BLaER1 treated with 17β-estradiol and CSF1 and Interleukin-3, amounts not matched to agents 10 nM and 100 nM (cell line): ENCODE measurements at regions not wholly inside any gene's neighbourhood (a gene's known extent, or its start where the extent isn't known, plus 50 kb on each side); places are given as distances from the start of the nearest gene placed in this dataset.

Source experiments
- H3K27ac ChIP-seq, 11 experiments: shearing (Covaris generic); formaldehyde crosslinking; 2 replicates each; pipeline ENCODE4 v1.8.1; 2022
- H3K27me3 ChIP-seq, 11 experiments: shearing (Covaris generic); formaldehyde crosslinking; 2 replicates each; pipeline ENCODE4 v1.8.1; 2022
- H3K36me3 ChIP-seq, 11 experiments: shearing (Covaris generic); formaldehyde crosslinking; 2 replicates each; pipeline ENCODE4 v1.8.1; 2022
- H3K4me1 ChIP-seq, 10 experiments: shearing (Covaris generic); formaldehyde crosslinking; 2 replicates each; pipeline ENCODE4 v1.8.1; 2022
- H3K4me2 ChIP-seq, 11 experiments: shearing (Covaris generic); formaldehyde crosslinking; 2 replicates each; pipeline ENCODE4 v1.8.1; 2022
- H3K4me3 ChIP-seq, 10 experiments: shearing (Covaris generic); formaldehyde crosslinking; 2 replicates each; pipeline ENCODE4 v1.8.1; 2022
- H3K9ac ChIP-seq, 11 experiments: shearing (Covaris generic); formaldehyde crosslinking; 2 replicates each; pipeline ENCODE4 v1.8.1; 2022
- H3K9me3 ChIP-seq, 11 experiments: shearing (Covaris generic); formaldehyde crosslinking; replicated peaks in 1 of 11; 2 replicates each; pipeline ENCODE4 v1.8.1; 2022
- H4K20me1 ChIP-seq, 11 experiments: shearing (Covaris generic); formaldehyde crosslinking; 2 replicates each; pipeline ENCODE4 v1.8.1; 2022
- Cebpa-rat ChIP-seq, 11 experiments: shearing (Covaris generic); IDR thresholded peaks; 2 replicates each; pipeline ENCODE4 v1.8.1; 2022

DNA sequence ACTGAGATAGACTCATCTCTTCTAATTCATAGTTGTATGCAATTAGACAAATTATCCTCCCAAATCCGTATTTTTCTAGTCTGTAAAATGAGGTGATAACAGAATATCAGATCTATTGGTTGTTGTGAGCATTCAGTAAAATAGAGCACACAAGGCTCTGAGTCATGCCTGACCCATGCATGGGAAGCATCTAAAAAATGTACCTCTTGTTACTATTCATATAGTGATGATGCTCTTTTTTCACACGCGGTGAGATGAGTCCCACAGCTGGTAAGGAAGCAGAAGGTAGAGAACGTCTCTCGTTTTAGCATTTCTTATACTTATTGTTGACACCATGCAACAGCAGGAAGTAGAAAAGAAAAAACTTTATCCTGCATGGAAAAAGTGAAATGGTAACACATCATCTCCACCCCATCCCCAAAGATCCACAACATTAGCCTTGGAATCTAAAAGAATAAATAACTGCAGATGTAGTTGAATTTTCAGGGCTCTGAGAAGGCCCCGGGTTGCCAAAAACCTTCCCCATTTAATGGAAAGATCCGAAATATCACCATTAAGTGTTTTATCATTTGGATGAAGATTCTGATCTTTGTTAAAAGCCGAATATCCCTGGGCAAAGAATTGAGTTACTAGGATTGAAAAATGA is 215.6 kb downstream of the TMEM114 start:
- H3K27ac ChIP-seq = no peak overlapping the region
- peaks cover 0 to 42% (median 7%) of the 10 kb centered on the region in 10 experiments; a peak in 12 of 20 replicates for H3K4me1 ChIP-seq
- peaks cover 0 to 22% (median 6%) of the 10 kb centered on the region in 11 experiments; a peak in 9 of 22 replicates for H3K9me3 ChIP-seq
- no peak for TF ChIP-seq Cebpa-rat (IDR thresholded peaks at IDR 0.05)
- no peaks in the 10 kb centered on the region for H3K36me3 ChIP-seq
- no peaks in the 10 kb centered on the region for H3K27me3 ChIP-seq
- H3K4me2 ChIP-seq = no peak overlapping the region
- H3K9ac ChIP-seq = no peak overlapping the region
- H4K20me1 ChIP-seq = no peaks in the 10 kb centered on the region
- no peak overlapping the region for H3K4me3 ChIP-seq

DNA sequence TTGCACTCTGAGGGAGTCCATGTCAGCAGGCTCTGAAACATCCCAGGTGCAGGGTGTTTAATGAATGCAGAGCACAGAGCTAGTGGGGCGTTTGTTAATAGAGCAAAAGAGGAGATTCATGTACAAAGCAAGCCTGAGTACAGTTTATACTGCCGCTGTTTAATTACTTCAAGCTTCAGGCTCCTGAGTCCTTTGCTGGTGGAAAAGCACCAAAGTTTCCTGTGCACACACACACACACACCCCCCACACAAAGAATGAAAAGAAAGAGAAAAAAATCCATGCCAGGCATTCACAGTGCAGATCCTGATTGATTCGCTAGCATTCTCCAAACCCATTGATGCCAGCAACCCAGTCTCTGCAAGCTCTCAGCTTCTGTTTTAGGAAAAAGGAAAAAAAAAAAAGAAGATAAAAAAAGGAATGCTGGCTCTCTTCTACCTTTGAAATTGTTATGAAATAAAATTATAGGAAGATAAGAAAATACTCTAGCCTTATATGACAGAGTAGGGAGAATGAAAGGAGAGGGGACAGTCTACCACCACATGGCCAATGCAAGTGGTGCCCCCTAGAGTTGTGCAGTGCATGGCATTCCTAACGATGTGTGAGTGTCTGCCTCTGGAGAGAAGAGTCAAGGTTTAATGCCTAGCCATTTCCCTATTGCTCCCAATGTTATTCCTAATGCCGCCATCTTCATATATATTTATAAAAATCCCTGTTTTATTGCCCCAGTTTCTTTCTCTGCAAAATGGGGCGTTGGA is 216.5 kb downstream of the TMEM114 start:
- Histone ChIP-seq H3K36me3 (no peaks in the 10 kb centered on the region), H3K9me3 (peaks cover 0 to 22% (median 6%) of the 10 kb centered on the region in 11 experiments; a peak in 9 of 22 replicates), H3K4me2 (no peak overlapping the region), H3K4me1 (peaks cover 0 to 34% (median under 1%) of the 10 kb centered on the region in 10 experiments; a peak in 9 of 20 replicates), H3K4me3 (no peak overlapping the region), H4K20me1 (no peaks in the 10 kb centered on the region), H3K27me3 (no peaks in the 10 kb centered on the region), H3K9ac (no peak overlapping the region), H3K27ac (no peak overlapping the region)
- no peak for TF ChIP-seq Cebpa-rat (IDR thresholded peaks at IDR 0.05)

DNA sequence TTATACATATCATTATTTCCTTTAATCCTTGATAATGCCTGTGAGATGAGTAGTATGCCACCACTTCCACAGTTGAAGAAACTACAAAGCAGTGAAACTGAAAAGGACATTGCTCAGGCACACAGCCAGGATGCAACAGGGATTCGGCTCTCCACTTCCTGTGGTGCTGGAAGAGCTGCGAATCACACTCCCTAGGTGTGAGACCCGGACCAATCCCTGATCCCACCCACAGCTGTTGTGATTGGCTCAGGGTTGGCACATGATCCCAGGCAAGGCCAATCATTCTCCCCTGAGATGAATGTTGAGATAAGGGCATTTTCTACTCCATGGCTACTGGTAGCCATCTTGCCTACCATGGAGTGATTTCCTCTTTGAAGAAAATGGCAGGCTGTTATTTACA is 218.2 kb downstream of the TMEM114 start:
- Histone ChIP-seq H3K9ac (no peak overlapping the region), H3K4me2 (no peak overlapping the region), H4K20me1 (no peaks in the 10 kb centered on the region), H3K4me1 (peaks cover 0 to 26% (median 0%) of the 10 kb centered on the region in 10 experiments; a peak in 6 of 20 replicates), H3K27me3 (no peaks in the 10 kb centered on the region), H3K9me3 (peaks cover 0 to 18% (median 6%) of the 10 kb centered on the region in 11 experiments; a peak in 7 of 22 replicates), H3K4me3 (no peak overlapping the region), H3K36me3 (no peaks in the 10 kb centered on the region), H3K27ac (no peak overlapping the region)
- no peak for TF ChIP-seq Cebpa-rat (IDR thresholded peaks at IDR 0.05)

DNA sequence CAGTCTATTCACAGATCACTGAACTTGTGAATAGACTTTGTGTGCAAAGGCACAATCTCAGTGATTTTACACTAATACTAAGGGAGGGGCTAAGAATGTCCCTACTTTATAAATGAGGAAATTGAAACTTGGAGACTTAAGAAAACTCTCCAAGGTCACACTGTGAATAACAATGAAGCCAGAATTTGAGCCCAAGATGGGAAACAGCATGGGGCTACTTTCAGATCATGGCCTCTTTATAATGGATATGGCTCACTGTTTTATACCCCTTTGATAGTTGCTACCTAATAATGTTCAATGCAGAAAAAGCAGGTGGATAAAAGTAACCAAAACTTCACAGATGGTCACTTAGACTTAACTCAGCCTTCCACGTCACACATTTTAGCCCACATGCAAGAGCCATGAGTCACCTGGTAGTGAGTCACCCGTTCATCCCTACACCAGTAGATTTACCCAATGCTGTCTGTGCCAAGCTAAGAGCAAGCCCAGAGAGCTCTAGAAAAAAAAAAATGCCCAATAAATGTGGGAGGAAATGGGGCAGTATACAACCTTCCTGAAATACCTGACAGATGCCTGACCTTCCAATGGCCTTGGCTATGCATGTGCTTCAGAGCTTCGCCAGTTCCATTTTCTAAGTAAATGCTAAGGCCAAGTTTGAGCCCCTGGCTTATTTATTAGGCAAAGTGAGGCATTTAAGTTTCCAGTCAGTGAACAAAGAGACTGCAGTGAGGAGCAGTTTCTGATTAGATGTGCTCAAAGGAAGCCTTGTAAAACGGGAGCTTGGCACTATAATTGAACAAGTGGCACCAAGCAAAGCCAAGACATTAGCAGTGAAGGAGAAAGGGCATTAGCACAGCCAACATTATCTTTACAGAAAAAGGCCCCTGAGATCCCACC is 219.7 kb downstream of the TMEM114 start:
- H3K4me2 ChIP-seq = peak overlapping the region in 2 of 11 experiments; percentile 38 to 48; a peak in 5 of 22 replicates

DNA sequence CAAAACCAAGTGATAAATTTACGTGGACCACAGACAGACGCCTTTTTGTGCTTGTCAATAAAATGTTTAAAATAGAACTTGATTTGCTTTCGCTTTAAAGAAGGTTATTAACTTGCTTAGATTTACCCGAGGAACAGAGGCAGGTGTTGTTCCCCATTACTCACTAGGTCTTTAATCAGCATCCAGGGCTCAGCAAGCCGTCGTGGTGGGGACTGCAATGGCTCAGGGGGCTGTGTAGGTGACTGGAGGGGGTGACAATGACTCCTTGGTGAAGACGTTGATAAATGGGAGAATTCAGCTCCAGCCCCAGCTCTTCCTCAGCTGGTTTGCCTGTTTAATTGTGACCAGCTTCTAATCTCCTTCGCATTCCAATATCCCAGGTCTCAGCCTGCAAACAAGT is 231.4 kb downstream of the TMEM114 start:
- H3K4me2 ChIP-seq = no peak overlapping the region
- no peak overlapping the region for H3K4me3 ChIP-seq
- no peaks in the 10 kb centered on the region for H4K20me1 ChIP-seq
- peaks cover 0 to 11% (median 7%) of the 10 kb centered on the region in 10 experiments; a peak in 13 of 20 replicates for H3K4me1 ChIP-seq
- H3K9ac ChIP-seq = no peak overlapping the region
- H3K27ac ChIP-seq = no peak overlapping the region
- no peaks in the 10 kb centered on the region for H3K27me3 ChIP-seq
- TF ChIP-seq Cebpa-rat (IDR thresholded peaks at IDR 0.05) = no peak
- H3K36me3 ChIP-seq = no peaks in the 10 kb centered on the region
- no peaks in the 10 kb centered on the region for H3K9me3 ChIP-seq

More for the DNA sequence above, 219.7 kb downstream of the TMEM114 start:
- peaks cover 0 to 18% (median 6%) of the 10 kb centered on the region in 11 experiments; a peak in 7 of 22 replicates for H3K9me3 ChIP-seq
- no peak for TF ChIP-seq Cebpa-rat (IDR thresholded peaks at IDR 0.05)
- peaks cover 0 to 12% (median 0%) of the 10 kb centered on the region in 10 experiments; a peak in 6 of 20 replicates for H3K4me1 ChIP-seq
- no peak overlapping the region for H3K4me3 ChIP-seq
- no peak overlapping the region for H3K27ac ChIP-seq
- no peaks in the 10 kb centered on the region for H3K27me3 ChIP-seq
- no peaks in the 10 kb centered on the region for H4K20me1 ChIP-seq
- no peak overlapping the region for H3K9ac ChIP-seq
- no peaks in the 10 kb centered on the region for H3K36me3 ChIP-seq

DNA sequence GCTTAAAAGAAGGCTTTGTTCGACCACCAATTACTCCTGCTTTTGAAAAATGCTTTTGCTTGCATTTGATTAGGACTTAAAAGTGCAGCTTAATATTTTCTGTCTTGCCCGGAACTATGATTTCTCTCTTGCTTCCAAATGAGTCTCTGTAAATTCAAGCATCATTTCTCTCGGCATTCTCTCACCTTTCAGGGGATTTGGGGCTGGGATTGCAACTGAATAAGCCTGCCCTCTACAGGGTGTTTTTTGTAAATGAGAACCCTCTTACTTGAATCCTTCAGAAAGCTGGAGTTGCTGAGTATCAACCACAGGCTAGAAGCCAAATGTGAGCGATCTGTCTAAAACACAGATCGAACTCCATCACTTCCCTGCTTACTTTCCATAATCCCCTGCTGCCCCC is 234.6 kb downstream of the TMEM114 start:
- Histone ChIP-seq H3K27ac (no peak overlapping the region), H4K20me1 (no peaks in the 10 kb centered on the region), H3K4me3 (no peak overlapping the region), H3K36me3 (no peaks in the 10 kb centered on the region), H3K9ac (no peak overlapping the region), H3K4me2 (no peak overlapping the region), H3K27me3 (no peaks in the 10 kb centered on the region), H3K9me3 (no peaks in the 10 kb centered on the region), H3K4me1 (no peaks in the 10 kb centered on the region)
- TF ChIP-seq Cebpa-rat (IDR thresholded peaks at IDR 0.05) = no peak

DNA sequence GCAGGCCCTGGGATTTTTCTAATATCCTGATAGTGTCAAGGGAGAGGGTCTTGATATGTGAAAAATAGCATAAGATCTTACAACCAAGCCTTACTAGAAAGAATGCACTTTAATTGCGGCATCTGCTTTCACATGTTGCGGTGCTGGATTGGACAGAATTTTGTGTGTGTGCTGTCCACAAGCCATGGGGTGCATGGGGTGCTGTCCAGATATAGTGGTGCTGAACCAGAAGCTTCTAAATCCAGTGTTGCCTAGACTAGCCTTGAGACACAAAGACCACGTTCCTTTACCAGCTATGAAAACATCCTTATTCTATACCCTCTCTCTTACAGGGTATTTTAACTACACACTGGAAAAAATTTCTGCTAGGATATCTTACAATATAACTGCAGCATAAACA is 244.0 kb downstream of the TMEM114 start:
- Histone ChIP-seq H3K4me3 (no peak overlapping the region), H3K36me3 (no peaks in the 10 kb centered on the region), H3K27me3 (no peaks in the 10 kb centered on the region), H3K9me3 (no peaks in the 10 kb centered on the region), H3K27ac (no peak overlapping the region), H3K9ac (no peak overlapping the region), H3K4me2 (no peak overlapping the region), H3K4me1 (no peaks in the 10 kb centered on the region), H4K20me1 (no peaks in the 10 kb centered on the region)
- no peak for TF ChIP-seq Cebpa-rat (IDR thresholded peaks at IDR 0.05)

DNA sequence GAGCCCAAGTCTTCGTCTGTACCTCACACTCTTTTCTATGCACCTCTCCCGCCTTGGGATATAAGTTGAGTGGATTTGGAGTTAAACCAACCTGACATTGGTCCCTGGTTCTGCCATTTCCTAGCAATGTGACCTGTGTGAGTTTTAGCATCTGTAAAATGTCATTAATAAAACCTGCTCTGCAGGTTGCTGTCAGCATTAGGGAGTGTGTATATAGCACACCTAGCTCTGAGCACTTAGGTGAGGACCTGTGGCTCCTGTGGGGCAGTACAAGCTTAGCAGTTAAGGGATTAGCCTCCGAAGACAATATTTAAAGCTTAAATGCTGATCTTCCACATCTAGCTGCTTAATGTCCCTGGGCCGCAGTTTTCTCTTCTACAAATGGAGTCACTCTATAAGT is 248.0 kb downstream of the TMEM114 start:
- Histone ChIP-seq H3K27ac (no peak overlapping the region), H3K4me2 (no peak overlapping the region), H3K4me3 (no peak overlapping the region), H3K27me3 (no peaks in the 10 kb centered on the region), H3K36me3 (no peaks in the 10 kb centered on the region), H3K9ac (no peak overlapping the region), H3K9me3 (peaks cover 0 to 8% (median 6%) of the 10 kb centered on the region in 11 experiments; a peak in 5 of 22 replicates), H4K20me1 (no peaks in the 10 kb centered on the region), H3K4me1 (no peaks in the 10 kb centered on the region)
- TF ChIP-seq Cebpa-rat (IDR thresholded peaks at IDR 0.05) = no peak

DNA sequence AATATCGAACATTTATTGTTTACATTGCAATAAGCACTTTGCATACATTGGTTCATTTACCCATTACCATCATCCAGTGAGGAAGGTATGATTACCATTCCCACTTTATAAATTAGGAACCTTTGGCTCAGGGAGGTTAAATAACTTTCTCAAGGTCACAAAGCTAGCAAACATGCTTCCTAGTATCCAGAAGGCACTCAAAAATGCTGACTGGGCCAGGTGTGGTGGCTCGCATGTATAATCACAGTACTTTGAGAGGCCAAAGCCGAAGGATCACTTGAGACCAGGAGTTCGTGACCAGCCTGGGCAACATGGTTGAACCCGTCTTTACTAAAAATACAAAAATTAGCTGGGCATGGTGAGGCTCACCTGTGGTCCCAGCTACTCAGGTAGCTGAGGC is 259.6 kb downstream of the TMEM114 start:
- H3K9me3 ChIP-seq = peaks cover 0 to 12% (median 5%) of the 10 kb centered on the region in 11 experiments; a peak in 7 of 22 replicates
- no peak overlapping the region for H3K9ac ChIP-seq
- no peaks in the 10 kb centered on the region for H3K4me1 ChIP-seq
- no peaks in the 10 kb centered on the region for H4K20me1 ChIP-seq
- no peaks in the 10 kb centered on the region for H3K27me3 ChIP-seq
- H3K4me3 ChIP-seq = no peak overlapping the region
- no peak for TF ChIP-seq Cebpa-rat (IDR thresholded peaks at IDR 0.05)
- H3K4me2 ChIP-seq = no peak overlapping the region
- H3K27ac ChIP-seq = no peak overlapping the region
- H3K36me3 ChIP-seq = no peaks in the 10 kb centered on the region
